Liver (tissue), 8 donors: ENCODE measurements at regions not wholly inside any gene's neighbourhood (a gene's known extent, or its start where the extent isn't known, plus 50 kb on each side); places are given as distances from the start of the nearest gene placed in this dataset.

Experiments
- DNase-seq: peaks from one replicate; pipeline ENCODE4 v3.0.0-alpha.2; 2017; ENCODE audit warnings: low spot score
- H3K27ac ChIP-seq, 2 donors: one replicate each; pipeline ENCODE4 v1.7.0; 2013; ENCODE audit warnings: inconsistent platforms in 2 of 2, low read length in 2 of 2, control low read depth in 1 of 2, low read depth in 1 of 2, mild to moderate bottlenecking in 1 of 2
- H3K27me3 ChIP-seq, 4 donors: one replicate each; pipeline versions ENCODE4 v1.6.1 to v1.7.0; 2013; ENCODE audit warnings: low read length in 3 of 4, inconsistent platforms in 1 of 4, mild to moderate bottlenecking in 1 of 4, moderate library complexity in 1 of 4; ENCODE audit not compliant: control insufficient read depth in 4 of 4, insufficient read depth in 4 of 4
- H3K36me3 ChIP-seq, 4 donors: one replicate each; pipeline versions ENCODE4 v1.6.1 to v1.7.0; 2013; ENCODE audit warnings: low read length in 3 of 4, mild to moderate bottlenecking in 3 of 4, low read depth in 1 of 4, moderate library complexity in 1 of 4; ENCODE audit not compliant: control insufficient read depth in 4 of 4, insufficient read depth in 3 of 4
- H3K4me1 ChIP-seq, 4 donors: one replicate each; pipeline versions ENCODE4 v1.6.1 to v1.7.0; 2013; ENCODE audit warnings: low read length in 3 of 4, mild to moderate bottlenecking in 3 of 4, moderate library complexity in 1 of 4; ENCODE audit not compliant: control insufficient read depth in 4 of 4, insufficient read depth in 4 of 4
- H3K4me3 ChIP-seq, 3 donors: one replicate each; pipeline versions ENCODE4 v1.6.1 to v1.7.0; 2013; ENCODE audit warnings: low read length in 3 of 3, control low read depth in 1 of 3, low read depth in 1 of 3, mild to moderate bottlenecking in 1 of 3
- H3K9ac ChIP-seq, 2 donors: one replicate each; pipeline ENCODE4 v1.7.0; 2013; ENCODE audit warnings: low read length in 2 of 2, mild to moderate bottlenecking in 2 of 2, moderate library complexity in 2 of 2, control low read depth in 1 of 2, low read depth in 1 of 2
- H3K9me3 ChIP-seq, 4 donors: one replicate each; pipeline versions ENCODE4 v1.6.1 to v1.7.0; 2013; ENCODE audit warnings: low read length in 3 of 4; ENCODE audit not compliant: control insufficient read depth in 4 of 4
- EGR1 ChIP-seq, 2 donors: IDR thresholded peaks; 2 replicates each; pipeline ENCODE4 v1.6.1; 2016 to 2018; ENCODE audit warnings: antibody characterized with exemption in 2 of 2, low read depth in 2 of 2
- FOXA1 ChIP-seq: IDR thresholded peaks from 2 replicates; pipeline ENCODE4 v1.6.1; 2016; ENCODE audit warnings: antibody characterized with exemption
- FOXA2 ChIP-seq: IDR thresholded peaks from 2 replicates; pipeline ENCODE4 v1.6.1; 2016; ENCODE audit warnings: antibody characterized with exemption
- GABPA ChIP-seq, 2 donors: IDR thresholded peaks in 1 of 2; conservative IDR thresholded peaks in 1 of 2; 2 replicates each; pipeline ENCODE4 v1.6.1; 2016; ENCODE audit warnings: antibody characterized with exemption in 2 of 2, mild to moderate bottlenecking in 1 of 2, moderate library complexity in 1 of 2
- HNF4A ChIP-seq, 2 donors: conservative IDR thresholded peaks; 2 replicates each; pipeline ENCODE4 v1.6.1; 2016; ENCODE audit warnings: antibody characterized with exemption in 2 of 2, mild to moderate bottlenecking in 2 of 2
- JUND ChIP-seq, 2 donors: IDR thresholded peaks; 2 replicates each; pipeline ENCODE4 v1.6.1; 2016; ENCODE audit warnings: antibody characterized with exemption in 2 of 2
- MAX ChIP-seq: IDR thresholded peaks from 2 replicates; pipeline ENCODE4 v1.6.1; 2016; ENCODE audit warnings: antibody characterized with exemption
- NR2F2 ChIP-seq: IDR thresholded peaks from 2 replicates; pipeline ENCODE4 v1.6.1; 2016; ENCODE audit warnings: antibody characterized with exemption
- REST ChIP-seq: IDR thresholded peaks from 2 replicates; pipeline ENCODE4 v1.6.1; 2016; ENCODE audit warnings: antibody characterized with exemption, mild to moderate bottlenecking
- RXRA ChIP-seq, 2 donors: IDR thresholded peaks; 2 replicates each; pipeline ENCODE4 v1.6.1; 2017 to 2018; ENCODE audit warnings: antibody characterized with exemption in 2 of 2, mild to moderate bottlenecking in 1 of 2
- SP1 ChIP-seq: IDR thresholded peaks from 2 replicates; pipeline ENCODE4 v1.6.1; 2018; ENCODE audit warnings: antibody characterized with exemption, mild to moderate bottlenecking
- TAF1 ChIP-seq: conservative IDR thresholded peaks from 2 replicates; pipeline ENCODE4 v1.6.1; 2016; ENCODE audit warnings: antibody characterized with exemption, mild to moderate bottlenecking
- YY1 ChIP-seq: IDR thresholded peaks from 2 replicates; pipeline ENCODE4 v1.6.1; 2016; ENCODE audit warnings: antibody characterized with exemption, mild to moderate bottlenecking
- WGBS: extraction: QIAGEN DNeasy Blood & Tissue Kit; methylation state at CpG from one replicate; pipeline ENCODE4 v1.1.7; 2013; 5-methylcytosine and 5-hydroxymethylcytosine counted together
- TF ChIP-seq, protein P1 (sequence below): IDR thresholded peaks from 2 replicates; pipeline ENCODE4 v1.6.1; 2016; ENCODE audit warnings: antibody characterized with exemption
- TF ChIP-seq, protein P2 (sequence below): fragments of 150-350 bp; IDR thresholded peaks from 2 replicates; pipeline ENCODE4 v1.5.1; 2017; ENCODE audit warnings: improper control_type of control experiment, low read depth, low read length; ENCODE audit not compliant: missing input control
- TF ChIP-seq, protein P3 (sequence below): IDR thresholded peaks from 2 replicates; pipeline ENCODE4 v1.6.1; 2016; ENCODE audit warnings: antibody characterized with exemption
- donor health status: healthy.
- donor health status: healthy.
- donor health status: healthy.
- donor health status: healthy.
- donor health status: healthy.

DNA sequence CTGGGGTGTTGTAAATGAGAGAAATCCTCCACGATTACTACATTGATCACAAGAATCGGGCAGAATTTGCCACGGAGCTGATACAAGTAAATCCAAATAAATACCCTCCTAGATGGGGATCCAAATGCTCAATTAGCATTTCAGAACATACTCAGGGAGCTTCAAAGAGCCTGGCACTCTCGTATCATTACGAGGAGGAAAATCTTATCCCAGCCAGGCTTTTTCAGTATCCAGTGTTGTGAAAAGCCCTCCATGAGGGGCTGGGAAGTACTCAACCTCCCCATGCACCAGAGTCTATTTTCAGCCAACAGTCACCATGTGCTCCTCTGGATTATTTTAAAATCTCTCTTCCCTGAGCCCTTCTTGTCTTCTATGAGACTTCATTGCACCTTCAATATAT is 122.6 kb upstream of the ARRDC4 start:
- TF ChIP-seq SP1 (no peak), GABPA (IDR thresholded peaks at IDR 0.05 in 1 of 2, conservative IDR thresholded peaks at IDR 0.05 in 1 of 2) (no peak), REST (no peak), MAX (no peak)
- TF ChIP-seq, protein P1, sequence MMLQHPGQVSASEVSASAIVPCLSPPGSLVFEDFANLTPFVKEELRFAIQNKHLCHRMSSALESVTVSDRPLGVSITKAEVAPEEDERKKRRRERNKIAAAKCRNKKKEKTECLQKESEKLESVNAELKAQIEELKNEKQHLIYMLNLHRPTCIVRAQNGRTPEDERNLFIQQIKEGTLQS, result no peak
- no peak for DNase-seq
- Histone ChIP-seq H3K9ac (no peak overlapping the region), H3K36me3 (no peaks in the 10 kb centered on the region), H3K4me3 (no peak overlapping the region), H3K4me1 (no peaks in the 10 kb centered on the region), H3K9me3 (peaks cover under 1 to 5% (median 4%) of the 10 kb centered on the region in 4 donors), H3K27me3 (peaks cover 0 to 2% (median 0%) of the 10 kb centered on the region in 4 donors), H3K27ac (no peak overlapping the region)
- 54% methylated on average over 5 of the region's 5 CpGs for WGBS

- 83% methylated on average over 16 of the region's 16 CpGs for WGBS
These were observed 121.8 kb upstream of the ARRDC4 start for GRCh38 chr15:97838606-97839210.

GRCh38 chr15:97840501-97840900 is 120.0 kb upstream of the ARRDC4 start:
- DNase-seq, result no peak
- 72% methylated on average over 2 of the region's 2 CpGs for WGBS
- no peak overlapping the region for H3K27ac ChIP-seq
- TF ChIP-seq, protein P2, sequence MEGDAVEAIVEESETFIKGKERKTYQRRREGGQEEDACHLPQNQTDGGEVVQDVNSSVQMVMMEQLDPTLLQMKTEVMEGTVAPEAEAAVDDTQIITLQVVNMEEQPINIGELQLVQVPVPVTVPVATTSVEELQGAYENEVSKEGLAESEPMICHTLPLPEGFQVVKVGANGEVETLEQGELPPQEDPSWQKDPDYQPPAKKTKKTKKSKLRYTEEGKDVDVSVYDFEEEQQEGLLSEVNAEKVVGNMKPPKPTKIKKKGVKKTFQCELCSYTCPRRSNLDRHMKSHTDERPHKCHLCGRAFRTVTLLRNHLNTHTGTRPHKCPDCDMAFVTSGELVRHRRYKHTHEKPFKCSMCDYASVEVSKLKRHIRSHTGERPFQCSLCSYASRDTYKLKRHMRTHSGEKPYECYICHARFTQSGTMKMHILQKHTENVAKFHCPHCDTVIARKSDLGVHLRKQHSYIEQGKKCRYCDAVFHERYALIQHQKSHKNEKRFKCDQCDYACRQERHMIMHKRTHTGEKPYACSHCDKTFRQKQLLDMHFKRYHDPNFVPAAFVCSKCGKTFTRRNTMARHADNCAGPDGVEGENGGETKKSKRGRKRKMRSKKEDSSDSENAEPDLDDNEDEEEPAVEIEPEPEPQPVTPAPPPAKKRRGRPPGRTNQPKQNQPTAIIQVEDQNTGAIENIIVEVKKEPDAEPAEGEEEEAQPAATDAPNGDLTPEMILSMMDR, result no peak
- TF ChIP-seq, protein P3, sequence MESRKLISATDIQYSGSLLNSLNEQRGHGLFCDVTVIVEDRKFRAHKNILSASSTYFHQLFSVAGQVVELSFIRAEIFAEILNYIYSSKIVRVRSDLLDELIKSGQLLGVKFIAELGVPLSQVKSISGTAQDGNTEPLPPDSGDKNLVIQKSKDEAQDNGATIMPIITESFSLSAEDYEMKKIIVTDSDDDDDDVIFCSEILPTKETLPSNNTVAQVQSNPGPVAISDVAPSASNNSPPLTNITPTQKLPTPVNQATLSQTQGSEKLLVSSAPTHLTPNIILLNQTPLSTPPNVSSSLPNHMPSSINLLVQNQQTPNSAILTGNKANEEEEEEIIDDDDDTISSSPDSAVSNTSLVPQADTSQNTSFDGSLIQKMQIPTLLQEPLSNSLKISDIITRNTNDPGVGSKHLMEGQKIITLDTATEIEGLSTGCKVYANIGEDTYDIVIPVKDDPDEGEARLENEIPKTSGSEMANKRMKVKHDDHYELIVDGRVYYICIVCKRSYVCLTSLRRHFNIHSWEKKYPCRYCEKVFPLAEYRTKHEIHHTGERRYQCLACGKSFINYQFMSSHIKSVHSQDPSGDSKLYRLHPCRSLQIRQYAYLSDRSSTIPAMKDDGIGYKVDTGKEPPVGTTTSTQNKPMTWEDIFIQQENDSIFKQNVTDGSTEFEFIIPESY, result no peak
- TF ChIP-seq, protein P1, result no peak
- TF ChIP-seq JUND (IDR thresholded peaks at IDR 0.05), result no peak
- no peak for TF ChIP-seq FOXA2
- no peak for TF ChIP-seq TAF1
- no peak for TF ChIP-seq RXRA (IDR thresholded peaks at IDR 0.05)
- no peak for TF ChIP-seq NR2F2
- no peak for TF ChIP-seq HNF4A (conservative IDR thresholded peaks at IDR 0.05)

More at GRCh38 chr15:97838606-97839210, 121.8 kb upstream of the ARRDC4 start:
- no peak overlapping the region for H3K4me3 ChIP-seq
- peaks cover 0 to 2% (median 0%) of the 10 kb centered on the region in 4 donors for H3K27me3 ChIP-seq
- no peaks in the 10 kb centered on the region for H3K36me3 ChIP-seq
- H3K27ac ChIP-seq, result no peak overlapping the region
- H3K9ac ChIP-seq, result no peak overlapping the region
- peaks cover 0 to 3% (median 0%) of the 10 kb centered on the region in 4 donors for H3K9me3 ChIP-seq
- TF ChIP-seq FOXA1, result no peak
- no peak for TF ChIP-seq HNF4A (conservative IDR thresholded peaks at IDR 0.05)
- TF ChIP-seq RXRA (IDR thresholded peaks at IDR 0.05), result no peak
- TF ChIP-seq FOXA2, result no peak
- TF ChIP-seq YY1, result no peak
- TF ChIP-seq, protein P3, result no peak
- TF ChIP-seq EGR1 (IDR thresholded peaks at IDR 0.05; ENCODE audit: low read depth in 2 of 2), result no peak
- TF ChIP-seq, protein P1, result no peak
- H3K4me1 ChIP-seq, result no peaks in the 10 kb centered on the region
- no peak for DNase-seq

More at GRCh38 chr15:97840501-97840900, 120.0 kb upstream of the ARRDC4 start:
- Histone ChIP-seq H3K9ac (no peak overlapping the region), H3K4me1 (no peaks in the 10 kb centered on the region), H3K4me3 (no peak overlapping the region), H3K36me3 (no peaks in the 10 kb centered on the region), H3K27me3 (peaks cover 0 to 2% (median 0%) of the 10 kb centered on the region in 4 donors), H3K9me3 (no peaks in the 10 kb centered on the region)
